HG03521 (cell line): ENCODE measurements at regions not wholly inside any gene's neighbourhood (a gene's known extent, or its start where the extent isn't known, plus 50 kb on each side); places are given as distances from the start of the nearest gene placed in this dataset.

Experiments used
- ATAC-seq: cut with Tn5 transposase; IDR thresholded peaks from one replicate; pipeline ENCODE4 v1.9.1; 2021; ENCODE audit warnings: mild to moderate bottlenecking, moderate library complexity; ENCODE audit not compliant: unreplicated experiment

DNA sequence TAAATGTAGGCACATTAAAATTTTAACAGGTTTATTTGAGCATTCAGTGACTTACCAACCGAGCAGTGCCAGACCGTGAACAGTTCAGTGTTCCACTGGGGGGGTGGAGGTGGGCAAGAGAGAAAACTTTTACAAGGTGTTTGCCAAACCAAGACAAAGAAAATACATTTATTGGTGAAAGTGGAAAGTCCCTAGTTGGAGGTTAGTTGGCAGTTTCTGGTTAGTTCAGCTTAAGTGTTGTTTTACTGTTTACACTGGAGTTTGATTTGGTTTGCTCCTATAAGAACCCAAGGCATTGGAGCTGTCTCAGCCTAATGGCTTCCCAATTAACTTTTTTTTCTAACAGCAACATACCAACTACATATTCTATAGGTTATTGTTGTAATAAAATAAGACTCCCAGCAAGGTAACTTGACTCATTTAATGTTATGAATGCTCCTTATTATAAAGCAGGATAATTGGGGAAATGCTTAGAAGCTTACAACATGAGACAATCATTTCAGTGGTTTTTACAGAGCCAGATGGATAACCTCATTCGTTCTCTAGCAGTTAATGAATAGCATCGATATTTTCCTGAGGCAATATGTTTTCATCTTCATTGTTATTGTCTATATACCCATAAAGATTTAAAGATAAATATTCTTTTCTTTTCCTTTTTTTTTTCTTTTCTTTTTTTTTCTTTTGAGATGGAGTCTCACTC, 115.8 kb downstream of the ETNK1 start:
- ATAC-seq, result no peak

GRCh38 chr12:22743700-22744099, 118.7 kb downstream of the ETNK1 start:
- ATAC-seq, result no peak

DNA sequence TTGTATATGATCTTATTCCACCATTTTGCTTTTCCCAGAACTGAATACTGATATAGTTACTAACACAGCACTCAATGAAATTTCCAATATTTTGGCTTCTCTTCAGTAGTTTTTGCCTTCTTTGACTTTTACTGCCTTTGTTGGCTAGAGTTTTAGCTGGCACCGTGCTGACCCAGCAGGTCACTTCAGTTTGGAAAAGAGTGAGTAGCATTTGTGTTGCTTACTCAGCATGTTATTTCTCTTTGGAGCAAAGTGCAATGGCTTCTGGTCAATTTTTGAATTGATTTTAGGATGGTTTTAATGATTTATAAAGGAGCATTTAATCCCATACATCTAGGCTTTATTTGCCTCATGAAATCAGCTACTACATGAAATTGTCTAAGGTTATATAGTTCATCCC, 119.2 kb downstream of the ETNK1 start:
- no peak for ATAC-seq

DNA sequence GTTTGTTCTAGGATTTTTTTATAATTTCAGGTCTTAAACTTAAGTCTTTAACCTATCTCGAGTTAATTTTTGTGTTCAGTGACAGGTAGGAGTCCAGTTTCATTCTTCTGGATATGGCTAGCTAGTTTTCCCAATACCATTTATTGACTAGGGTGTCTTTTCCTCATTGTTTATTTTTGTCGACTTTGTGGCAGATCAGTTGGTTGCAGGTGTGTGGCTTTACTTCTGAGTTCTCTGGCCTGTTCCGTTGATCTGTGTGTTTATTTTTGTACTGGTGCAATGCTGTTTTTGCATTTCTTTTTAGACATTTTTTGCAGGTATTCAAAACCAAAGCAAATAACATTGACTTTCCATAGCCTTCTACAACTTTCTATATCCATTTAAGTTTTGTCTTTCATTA, 121.7 kb downstream of the ETNK1 start:
- no peak for ATAC-seq

DNA sequence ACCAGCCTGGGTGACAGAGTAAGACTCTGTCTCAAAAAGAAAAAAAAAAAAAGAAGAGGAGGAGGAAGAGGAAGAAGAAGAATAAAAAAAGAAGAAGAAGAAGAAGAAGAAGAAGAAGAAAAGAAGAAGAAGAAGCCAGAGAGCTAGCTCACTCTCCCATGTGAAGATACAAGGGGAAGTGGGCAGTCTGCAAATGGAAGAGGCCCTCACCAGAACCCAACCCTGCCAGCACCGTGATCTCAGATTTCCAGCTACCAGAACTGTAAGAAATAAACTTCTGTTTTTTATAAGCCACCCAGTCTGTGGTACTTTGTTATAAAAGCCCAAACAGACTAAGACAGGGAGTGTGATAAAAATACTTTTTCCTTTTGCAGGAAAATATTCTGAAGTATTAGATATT, 130.7 kb downstream of the ETNK1 start:
- no peak for ATAC-seq

- ATAC-seq, result no peak
Observed at GRCh38 chr12:22759769-22760674, 135.1 kb downstream of the ETNK1 start.

DNA sequence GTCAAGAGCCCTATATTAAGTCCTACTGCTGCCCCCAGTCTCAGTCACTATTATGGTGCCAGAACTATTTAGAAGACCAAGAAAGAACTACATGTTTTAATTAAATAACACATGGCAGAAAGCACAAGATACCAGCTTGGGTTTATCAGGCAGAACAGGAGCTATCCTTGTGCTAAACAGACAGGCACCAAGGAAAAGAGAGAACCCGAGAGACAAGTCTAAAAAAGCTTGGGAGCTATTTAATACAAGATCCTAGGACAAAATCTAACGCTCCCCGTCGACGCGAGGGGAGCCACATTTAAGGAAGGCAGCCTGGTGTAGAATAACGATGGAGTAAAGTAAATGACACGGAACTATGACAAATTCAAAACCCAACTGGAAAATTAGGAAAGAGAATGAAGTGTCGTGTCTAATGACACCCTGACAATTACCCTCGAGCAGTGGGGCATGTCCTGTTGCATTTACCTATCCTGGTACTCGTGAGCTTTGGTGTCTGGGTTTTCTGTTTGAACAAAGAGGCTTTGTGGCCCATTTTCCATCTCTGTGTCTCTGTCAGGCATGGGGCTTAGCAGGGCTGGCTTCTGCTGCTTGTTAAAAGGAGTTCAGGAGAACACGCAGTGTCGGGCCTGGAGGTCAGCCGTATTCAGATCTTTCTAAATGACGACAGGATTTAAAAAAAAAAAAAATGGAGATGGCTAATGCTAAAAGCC, 140.6 kb downstream of the ETNK1 start:
- no peak for ATAC-seq

GRCh38 chr12:22766911-22767420, 142.0 kb downstream of the ETNK1 start:
- no peak for ATAC-seq

DNA sequence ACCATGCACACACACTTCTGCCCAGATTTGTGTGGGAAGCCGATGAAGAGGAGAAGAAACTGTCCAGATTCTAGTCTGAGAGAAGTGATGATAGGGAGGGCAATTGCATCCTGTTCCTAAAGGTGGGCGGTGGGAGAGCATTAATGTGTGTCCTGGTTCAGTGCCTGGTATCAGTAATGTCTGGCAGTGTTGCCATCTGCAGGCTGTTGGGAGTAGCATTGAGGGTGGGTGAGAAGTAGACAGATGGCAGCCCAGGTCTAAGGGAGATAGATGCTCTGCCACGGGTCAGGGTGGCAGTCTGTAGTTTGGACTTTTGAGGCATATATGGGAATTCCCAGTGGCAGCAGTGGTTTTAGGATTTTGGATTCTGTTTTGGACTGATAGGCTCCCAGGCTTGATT, 156.4 kb downstream of the ETNK1 start:
- ATAC-seq, result no peak

DNA sequence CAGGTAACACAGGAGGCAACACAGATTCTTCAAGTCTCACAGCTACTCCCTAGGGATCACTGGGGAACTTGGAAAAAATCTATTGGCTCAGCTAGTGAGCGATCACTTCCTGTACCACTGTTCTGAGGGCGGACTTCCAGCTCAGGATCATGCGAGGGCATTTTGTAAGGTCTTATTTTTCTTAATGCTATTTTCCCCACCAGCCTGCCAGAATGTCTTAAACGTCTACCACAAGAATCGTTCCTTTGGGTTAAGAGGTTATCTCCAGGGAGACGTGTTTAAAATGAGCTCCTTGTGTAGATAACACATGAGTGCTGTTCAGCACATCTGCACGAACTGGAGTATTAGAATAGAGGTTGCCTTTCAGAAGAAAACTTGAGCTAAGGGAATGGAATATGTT, 162.6 kb downstream of the ETNK1 start:
- no peak for ATAC-seq

GRCh38 chr12:22788913-22789312, 163.9 kb downstream of the ETNK1 start:
- no peak for ATAC-seq

DNA sequence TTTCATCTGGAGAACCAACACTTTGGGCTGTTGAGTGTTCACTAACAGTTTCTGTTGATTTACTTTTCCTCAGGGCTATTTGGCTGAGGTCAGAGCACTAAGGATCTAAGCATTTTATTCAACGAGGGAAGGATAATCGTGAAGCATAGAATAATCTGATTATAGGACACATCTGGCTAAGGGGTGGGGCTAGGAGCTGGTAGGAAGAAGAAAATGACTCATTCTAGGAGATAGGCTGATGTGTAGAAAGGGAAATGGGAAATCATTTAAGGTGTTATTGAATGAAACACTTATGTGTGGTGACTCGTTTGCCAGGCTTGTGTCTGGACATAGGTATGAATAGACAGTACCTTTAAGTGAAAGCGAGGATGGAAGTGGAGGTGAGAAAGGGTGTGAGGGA, 167.2 kb downstream of the ETNK1 start:
- no peak for ATAC-seq

- ATAC-seq, result no peak
Observed at GRCh38 chr12:22794017-22794416, 169.0 kb downstream of the ETNK1 start.

- ATAC-seq, result no peak
Observed at GRCh38 chr12:22796941-22797630, 172.1 kb downstream of the ETNK1 start.

- ATAC-seq, result no peak
Observed at GRCh38 chr12:22797701-22798100, 172.7 kb downstream of the ETNK1 start.

DNA sequence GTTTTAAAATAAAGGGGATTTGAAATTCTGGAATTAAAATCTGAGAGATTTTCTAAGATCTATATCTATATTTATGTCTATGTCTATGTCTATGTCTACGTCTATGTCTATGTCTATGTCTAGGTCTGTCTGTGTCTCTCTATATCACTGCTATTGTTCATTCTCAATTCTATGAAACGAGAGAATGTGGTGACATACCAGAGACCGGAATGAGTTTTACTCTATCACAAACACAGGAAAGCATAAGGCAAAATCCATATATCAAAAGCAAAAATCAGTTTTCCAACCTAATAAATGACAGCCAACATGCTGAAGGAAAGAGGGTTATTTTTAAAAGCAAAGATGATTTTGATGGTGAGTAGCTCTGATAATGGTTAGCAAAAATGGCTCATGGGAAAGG, 173.1 kb downstream of the ETNK1 start:
- ATAC-seq, result no peak

DNA sequence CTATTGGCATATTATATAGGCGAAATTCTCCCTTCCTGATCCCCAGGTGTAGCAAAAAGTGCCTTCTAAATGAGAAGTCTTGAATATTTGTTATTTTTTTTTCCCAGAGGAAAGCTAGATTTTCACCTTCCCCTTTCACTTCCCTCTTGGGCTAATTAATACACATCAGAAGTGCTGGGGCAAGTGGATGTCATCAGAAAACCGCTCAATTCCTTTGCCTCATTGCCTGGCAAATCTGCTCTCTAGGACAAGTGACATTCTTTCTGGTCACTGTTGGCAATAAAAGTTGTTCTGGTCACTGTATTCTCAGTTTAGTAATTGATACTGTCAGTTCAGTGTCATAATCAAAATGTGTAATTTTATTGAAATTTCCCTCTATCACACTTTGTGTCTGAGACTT, 174.5 kb downstream of the ETNK1 start:
- ATAC-seq, result no peak

GRCh38 chr12:22800332-22800731, 175.4 kb downstream of the ETNK1 start:
- no peak for ATAC-seq

GRCh38 chr12:22802883-22803630, 178.1 kb downstream of the ETNK1 start:
- no peak for ATAC-seq

DNA sequence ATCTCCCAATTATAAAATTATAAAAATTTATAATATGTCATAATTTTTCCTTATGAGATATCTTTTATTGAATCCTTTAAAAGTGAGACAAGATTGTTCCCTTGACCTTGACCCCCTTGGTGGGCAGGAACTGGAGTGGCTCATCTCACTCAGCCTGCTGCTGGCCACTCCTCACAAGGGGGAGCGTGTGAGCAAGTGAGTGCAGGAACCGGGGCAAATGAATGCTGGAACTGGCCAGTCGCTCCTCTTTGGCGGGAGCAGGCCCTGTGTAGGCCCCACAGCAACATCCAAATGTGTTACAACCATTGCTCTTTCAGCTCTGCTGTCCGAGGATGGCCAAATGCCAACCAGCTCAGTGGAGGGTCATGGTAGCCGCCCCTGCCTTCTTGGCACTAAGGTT, 178.8 kb downstream of the ETNK1 start:
- ATAC-seq, result no peak
